HEK293 (cell line): ENCODE measurements at regions not wholly inside any gene's neighbourhood (a gene's known extent, or its start where the extent isn't known, plus 50 kb on each side); places are given as distances from the start of the nearest gene placed in this dataset.

ENCODE experiments used
- CTCF ChIA-PET: fragments of 350-600 bp; formaldehyde crosslinking; extraction: SDS; loops from one replicate; lab custom pipeline; 2021; ENCODE audit warnings: antibody characterized with exemption; lab: Yijun Ruan, JAX
- POLR2A ChIA-PET: fragments of 300-600 bp; formaldehyde crosslinking; extraction: SDS; loops from one replicate; lab custom pipeline; 2020; ENCODE audit warnings: antibody characterized with exemption, inconsistent platforms; lab: Yijun Ruan, JAX
- H3K27ac ChIP-seq: fragments of 200-500 bp; sonication (Bioruptor generic); 2 replicates; pipeline ENCODE4 v1.5.1; 2014; ENCODE audit warnings: low read depth, low read length, control low read depth, inconsistent platforms; ENCODE audit errors: extremely low read depth
- H3K36me3 ChIP-seq, 2 experiments: fragments of 200-500 bp in 1 of 2; sonication (Bioruptor generic) in 1 of 2; 1 replicate in 1 of 2; 2 replicates in 1 of 2; pipeline ENCODE4 v1.5.1; 2014 to 2017; ENCODE audit warnings: inconsistent platforms in 2 of 2, low read length in 2 of 2; ENCODE audit not compliant: control insufficient read depth in 2 of 2, insufficient read depth in 1 of 2
- H3K4me1 ChIP-seq: fragments of 200-500 bp; sonication (Bioruptor generic); 2 replicates; pipeline ENCODE4 v1.5.1; 2014; ENCODE audit warnings: mild to moderate bottlenecking, low read length, inconsistent platforms; ENCODE audit not compliant: control insufficient read depth, insufficient read depth
- H3K4me3 ChIP-seq: 2 replicates; pipeline ENCODE4 v1.5.1; 2011; ENCODE audit warnings: low read depth, mild to moderate bottlenecking, control low read depth, low read length, moderate library complexity
- H3K9me3 ChIP-seq: fragments of 200-500 bp; sonication (Bioruptor generic); 2 replicates; pipeline ENCODE4 v1.5.1; 2014; ENCODE audit warnings: low read depth, low read length, inconsistent platforms; ENCODE audit not compliant: control insufficient read depth, insufficient read depth
- EGR2 ChIP-seq: fragments of 450-650 bp; formaldehyde crosslinking; IDR thresholded peaks from 2 replicates; pipeline ENCODE4 v1.5.1; 2016; ENCODE audit warnings: low read depth, missing biosample characterization, missing genetic modification characterization
- KLF9 ChIP-seq: fragments of 450-650 bp; formaldehyde crosslinking; IDR thresholded peaks from 2 replicates; pipeline ENCODE4 v1.5.1; 2016; ENCODE audit warnings: missing biosample characterization, missing genetic modification characterization, low read depth
- MZF1 ChIP-seq: fragments of 450-650 bp; formaldehyde crosslinking; IDR thresholded peaks from 2 replicates; pipeline ENCODE4 v1.5.1; 2017; ENCODE audit warnings: missing biosample characterization, missing genetic modification characterization, borderline replicate concordance
- SP3 ChIP-seq: fragments of 450-650 bp; formaldehyde crosslinking; IDR thresholded peaks from 2 replicates; pipeline ENCODE4 v1.5.1; 2016; ENCODE audit warnings: missing biosample characterization, missing genetic modification characterization
- TRIM28 ChIP-seq: IDR thresholded peaks from 2 replicates; pipeline ENCODE4 v1.6.1; 2011; ENCODE audit warnings: low read length, control low read depth, borderline replicate concordance
- ZBTB49 ChIP-seq: fragments of 450-650 bp; formaldehyde crosslinking; IDR thresholded peaks from 2 replicates; pipeline ENCODE4 v1.5.1; 2016; ENCODE audit warnings: missing biosample characterization, missing genetic modification characterization, low read depth
- ZBTB6 ChIP-seq: fragments of 450-650 bp; formaldehyde crosslinking; IDR thresholded peaks from 2 replicates; pipeline ENCODE4 v1.5.1; 2017; ENCODE audit warnings: missing biosample characterization, missing genetic modification characterization
- ZBTB8A ChIP-seq: fragments of 450-650 bp; formaldehyde crosslinking; IDR thresholded peaks from 2 replicates; pipeline ENCODE4 v1.5.1; 2016; ENCODE audit warnings: missing biosample characterization, missing genetic modification characterization
- ZNF23 ChIP-seq: fragments of 450-650 bp; formaldehyde crosslinking; IDR thresholded peaks from 2 replicates; pipeline ENCODE4 v1.5.1; 2016; ENCODE audit warnings: missing biosample characterization, missing genetic modification characterization, borderline replicate concordance
- ZNF433 ChIP-seq: fragments of 450-650 bp; formaldehyde crosslinking; IDR thresholded peaks from 2 replicates; pipeline ENCODE4 v1.5.1; 2016; ENCODE audit warnings: missing biosample characterization, missing genetic modification characterization, low read depth
- ZNF529 ChIP-seq: fragments of 450-650 bp; formaldehyde crosslinking; IDR thresholded peaks from 2 replicates; pipeline ENCODE4 v1.5.1; 2017; ENCODE audit warnings: missing genetic modification characterization, missing biosample characterization; ENCODE audit not compliant: insufficient replicate concordance
- ZNF558 ChIP-seq: fragments of 450-650 bp; formaldehyde crosslinking; IDR thresholded peaks from 2 replicates; pipeline ENCODE4 v1.5.1; 2016; ENCODE audit warnings: missing biosample characterization, missing genetic modification characterization
- ZNF600 ChIP-seq: fragments of 450-650 bp; formaldehyde crosslinking; IDR thresholded peaks from 2 replicates; pipeline ENCODE4 v1.5.1; 2016; ENCODE audit warnings: missing biosample characterization, missing genetic modification characterization
- ZNF704 ChIP-seq: fragments of 450-650 bp; formaldehyde crosslinking; IDR thresholded peaks from 2 replicates; pipeline ENCODE4 v1.5.1; 2016; ENCODE audit warnings: missing biosample characterization, missing genetic modification characterization
- ZNF785 ChIP-seq: fragments of 450-650 bp; formaldehyde crosslinking; IDR thresholded peaks from 2 replicates; pipeline ENCODE4 v1.5.1; 2016; ENCODE audit warnings: missing biosample characterization, missing genetic modification characterization
- ZNF791 ChIP-seq: fragments of 450-650 bp; formaldehyde crosslinking; IDR thresholded peaks from 2 replicates; pipeline ENCODE4 v1.5.1; 2016; ENCODE audit warnings: missing biosample characterization, missing genetic modification characterization
- ZSCAN18 ChIP-seq: fragments of 450-650 bp; formaldehyde crosslinking; IDR thresholded peaks from 2 replicates; pipeline ENCODE4 v1.5.1; 2016; ENCODE audit warnings: missing biosample characterization, missing genetic modification characterization
- TF ChIP-seq, protein P1 (sequence below): fragments of 450-650 bp; formaldehyde crosslinking; IDR thresholded peaks from 2 replicates; pipeline ENCODE4 v1.5.0; 2017; ENCODE audit warnings: missing biosample characterization, missing genetic modification characterization, borderline replicate concordance
- TF ChIP-seq, protein P2 (sequence below): fragments of 450-650 bp; formaldehyde crosslinking; IDR thresholded peaks from 2 replicates; pipeline ENCODE4 v1.5.1; 2016; ENCODE audit warnings: missing biosample characterization, missing genetic modification characterization
- TF ChIP-seq, protein P3 (sequence below): fragments of 450-650 bp; formaldehyde crosslinking; IDR thresholded peaks from 2 replicates; pipeline ENCODE4 v1.5.1; 2017; ENCODE audit warnings: missing biosample characterization, mild to moderate bottlenecking, missing genetic modification characterization, moderate library complexity

DNA sequence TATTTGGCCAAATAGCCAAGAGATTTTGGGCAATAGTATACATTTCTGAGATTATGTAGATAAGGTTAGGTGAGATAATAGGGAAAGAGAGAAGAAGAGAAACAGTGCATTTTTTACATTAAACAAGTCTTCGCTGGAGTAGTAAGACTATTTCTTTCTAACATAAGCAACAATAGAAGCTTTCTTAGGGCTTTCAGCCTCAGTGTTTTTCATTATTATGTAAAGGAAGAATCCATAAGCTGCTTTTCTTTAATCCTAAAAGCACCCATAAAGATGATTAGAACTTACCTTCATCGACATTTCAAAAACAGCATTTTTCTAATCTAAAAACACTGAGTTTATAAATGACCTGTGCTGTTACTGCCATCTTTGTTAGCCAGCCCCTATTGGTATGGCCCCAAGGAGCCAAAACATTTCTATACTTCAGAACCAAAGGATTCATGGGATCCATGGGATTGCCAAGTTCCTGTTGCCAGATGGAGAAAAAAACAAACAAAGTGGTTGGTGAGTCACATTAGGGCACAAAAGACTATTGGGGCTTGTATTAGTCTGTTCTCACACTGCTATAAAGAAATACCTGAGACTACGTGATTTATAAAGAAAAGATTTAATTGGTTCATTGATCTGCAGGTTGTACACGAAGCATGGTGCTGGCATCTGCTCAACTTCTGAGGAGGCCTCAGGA is 88.2 kb downstream of the SCG2 start:
- H3K4me1 ChIP-seq: no peaks in the 10 kb centered on the region
- TF ChIP-seq, protein P1, sequence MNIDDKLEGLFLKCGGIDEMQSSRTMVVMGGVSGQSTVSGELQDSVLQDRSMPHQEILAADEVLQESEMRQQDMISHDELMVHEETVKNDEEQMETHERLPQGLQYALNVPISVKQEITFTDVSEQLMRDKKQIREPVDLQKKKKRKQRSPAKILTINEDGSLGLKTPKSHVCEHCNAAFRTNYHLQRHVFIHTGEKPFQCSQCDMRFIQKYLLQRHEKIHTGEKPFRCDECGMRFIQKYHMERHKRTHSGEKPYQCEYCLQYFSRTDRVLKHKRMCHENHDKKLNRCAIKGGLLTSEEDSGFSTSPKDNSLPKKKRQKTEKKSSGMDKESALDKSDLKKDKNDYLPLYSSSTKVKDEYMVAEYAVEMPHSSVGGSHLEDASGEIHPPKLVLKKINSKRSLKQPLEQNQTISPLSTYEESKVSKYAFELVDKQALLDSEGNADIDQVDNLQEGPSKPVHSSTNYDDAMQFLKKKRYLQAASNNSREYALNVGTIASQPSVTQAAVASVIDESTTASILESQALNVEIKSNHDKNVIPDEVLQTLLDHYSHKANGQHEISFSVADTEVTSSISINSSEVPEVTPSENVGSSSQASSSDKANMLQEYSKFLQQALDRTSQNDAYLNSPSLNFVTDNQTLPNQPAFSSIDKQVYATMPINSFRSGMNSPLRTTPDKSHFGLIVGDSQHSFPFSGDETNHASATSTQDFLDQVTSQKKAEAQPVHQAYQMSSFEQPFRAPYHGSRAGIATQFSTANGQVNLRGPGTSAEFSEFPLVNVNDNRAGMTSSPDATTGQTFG (tag by site-specific recombination): no peak
- TF ChIP-seq ZBTB49 (tag by site-specific recombination): no peak
- TF ChIP-seq ZNF529 (tag by site-specific recombination): no peak
- H3K4me3 ChIP-seq: no peak overlapping the region

DNA sequence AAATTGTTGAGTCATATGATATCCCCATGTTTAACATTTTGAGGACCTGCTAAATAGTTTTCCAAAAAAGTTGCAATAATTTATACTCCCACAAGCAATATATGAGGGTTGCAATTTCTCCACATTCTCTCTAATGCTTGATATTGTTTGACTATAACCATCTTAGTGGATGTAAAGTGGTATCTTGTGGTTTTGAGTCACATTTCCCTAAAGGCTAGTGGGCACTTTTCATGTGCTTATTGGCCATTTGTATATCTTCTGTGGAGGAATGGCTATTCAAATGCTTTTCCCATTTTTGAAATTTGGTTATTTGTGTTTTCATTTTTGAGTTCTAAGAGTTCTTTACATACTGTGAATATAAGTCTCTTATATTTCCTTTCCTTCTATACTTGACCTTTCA is 82.7 kb downstream of the SCG2 start:
- POLR2A ChIA-PET: no interaction called here
- Histone ChIP-seq H3K4me1 (no peaks in the 10 kb centered on the region), H3K36me3 (no peaks in the 10 kb centered on the region), H3K4me3 (no peak overlapping the region), H3K9me3 (no peaks in the 10 kb centered on the region), H3K27ac (no peak overlapping the region)
- TF ChIP-seq ZNF23 (tag by site-specific recombination) (no peak), ZSCAN18 (tag by site-specific recombination) (no peak), ZNF600 (tag by site-specific recombination) (no peak), MZF1 (tag by site-specific recombination) (no peak), EGR2 (tag by site-specific recombination) (no peak), ZNF785 (no peak), KLF9 (no peak), TRIM28 (no peak), ZNF558 (tag by site-specific recombination) (no peak), ZNF433 (tag by site-specific recombination) (no peak), ZBTB8A (tag by site-specific recombination) (no peak), SP3 (tag by site-specific recombination) (no peak), ZNF704 (no peak), ZBTB6 (tag by site-specific recombination) (no peak), ZNF791 (no peak)
- TF ChIP-seq, protein P2, sequence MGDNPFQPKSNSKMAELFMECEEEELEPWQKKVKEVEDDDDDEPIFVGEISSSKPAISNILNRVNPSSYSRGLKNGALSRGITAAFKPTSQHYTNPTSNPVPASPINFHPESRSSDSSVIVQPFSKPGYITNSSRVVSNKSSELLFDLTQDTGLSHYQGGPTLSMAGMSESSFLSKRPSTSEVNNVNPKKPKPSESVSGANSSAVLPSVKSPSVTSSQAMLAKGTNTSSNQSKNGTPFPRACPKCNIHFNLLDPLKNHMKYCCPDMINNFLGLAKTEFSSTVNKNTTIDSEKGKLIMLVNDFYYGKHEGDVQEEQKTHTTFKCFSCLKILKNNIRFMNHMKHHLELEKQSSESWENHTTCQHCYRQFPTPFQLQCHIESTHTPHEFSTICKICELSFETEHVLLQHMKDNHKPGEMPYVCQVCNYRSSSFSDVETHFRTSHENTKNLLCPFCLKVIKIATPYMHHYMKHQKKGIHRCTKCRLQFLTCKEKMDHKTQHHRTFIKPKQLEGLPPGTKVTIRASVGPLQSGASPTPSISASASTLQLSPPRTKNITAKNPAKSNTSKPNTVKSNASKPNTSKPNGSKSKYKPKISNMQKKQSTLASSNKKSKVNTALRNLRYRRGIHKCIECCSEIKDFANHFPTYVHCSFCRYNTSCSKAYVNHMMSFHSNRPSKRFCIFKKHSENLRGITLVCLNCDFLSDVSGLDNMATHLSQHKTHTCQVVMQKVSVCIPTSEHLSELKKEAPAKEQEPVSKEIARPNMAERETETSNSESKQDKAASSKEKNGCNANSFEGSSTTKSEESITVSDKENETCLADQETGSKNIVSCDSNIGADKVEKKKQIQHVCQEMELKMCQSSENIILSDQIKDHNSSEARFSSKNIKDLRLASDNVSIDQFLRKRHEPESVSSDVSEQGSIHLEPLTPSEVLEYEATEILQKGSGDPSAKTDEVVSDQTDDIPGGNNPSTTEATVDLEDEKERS: no peak
- TF ChIP-seq, protein P3, sequence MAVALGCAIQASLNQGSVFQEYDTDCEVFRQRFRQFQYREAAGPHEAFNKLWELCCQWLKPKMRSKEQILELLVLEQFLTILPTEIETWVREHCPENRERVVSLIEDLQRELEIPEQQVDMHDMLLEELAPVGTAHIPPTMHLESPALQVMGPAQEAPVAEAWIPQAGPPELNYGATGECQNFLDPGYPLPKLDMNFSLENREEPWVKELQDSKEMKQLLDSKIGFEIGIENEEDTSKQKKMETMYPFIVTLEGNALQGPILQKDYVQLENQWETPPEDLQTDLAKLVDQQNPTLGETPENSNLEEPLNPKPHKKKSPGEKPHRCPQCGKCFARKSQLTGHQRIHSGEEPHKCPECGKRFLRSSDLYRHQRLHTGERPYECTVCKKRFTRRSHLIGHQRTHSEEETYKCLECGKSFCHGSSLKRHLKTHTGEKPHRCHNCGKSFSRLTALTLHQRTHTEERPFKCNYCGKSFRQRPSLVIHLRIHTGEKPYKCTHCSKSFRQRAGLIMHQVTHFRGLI (tag by site-specific recombination): no peak
- CTCF ChIA-PET: interaction anchor here (0.6 kb wide), 1 partner anchor 11 kb away, joined by 4 read pairs; no protein-coding TSS in a partner anchor

More for the DNA sequence above, 88.2 kb downstream of the SCG2 start:
- Histone ChIP-seq H3K9me3 (no peaks in the 10 kb centered on the region), H3K36me3 (no peaks in the 10 kb centered on the region), H3K27ac (no peak overlapping the region)
- CTCF ChIA-PET: interaction anchor here (0.7 to 1.1 kb wide), 2 partner anchors 11 to 55 kb away, joined by 3 to 5 read pairs; no protein-coding TSS in a partner anchor
- POLR2A ChIA-PET: no interaction called here
